ENCODE measurements at regions not wholly inside any gene's neighbourhood (a gene's known extent, or its start where the extent isn't known, plus 50 kb on each side); places are given as distances from the start of the nearest gene placed in this dataset.
"Not testable (repeated sequence)": the region's sequence is repeated elsewhere in the genome, so short reads cannot be mapped to it uniquely, and the experiment has no call there.

DNA sequence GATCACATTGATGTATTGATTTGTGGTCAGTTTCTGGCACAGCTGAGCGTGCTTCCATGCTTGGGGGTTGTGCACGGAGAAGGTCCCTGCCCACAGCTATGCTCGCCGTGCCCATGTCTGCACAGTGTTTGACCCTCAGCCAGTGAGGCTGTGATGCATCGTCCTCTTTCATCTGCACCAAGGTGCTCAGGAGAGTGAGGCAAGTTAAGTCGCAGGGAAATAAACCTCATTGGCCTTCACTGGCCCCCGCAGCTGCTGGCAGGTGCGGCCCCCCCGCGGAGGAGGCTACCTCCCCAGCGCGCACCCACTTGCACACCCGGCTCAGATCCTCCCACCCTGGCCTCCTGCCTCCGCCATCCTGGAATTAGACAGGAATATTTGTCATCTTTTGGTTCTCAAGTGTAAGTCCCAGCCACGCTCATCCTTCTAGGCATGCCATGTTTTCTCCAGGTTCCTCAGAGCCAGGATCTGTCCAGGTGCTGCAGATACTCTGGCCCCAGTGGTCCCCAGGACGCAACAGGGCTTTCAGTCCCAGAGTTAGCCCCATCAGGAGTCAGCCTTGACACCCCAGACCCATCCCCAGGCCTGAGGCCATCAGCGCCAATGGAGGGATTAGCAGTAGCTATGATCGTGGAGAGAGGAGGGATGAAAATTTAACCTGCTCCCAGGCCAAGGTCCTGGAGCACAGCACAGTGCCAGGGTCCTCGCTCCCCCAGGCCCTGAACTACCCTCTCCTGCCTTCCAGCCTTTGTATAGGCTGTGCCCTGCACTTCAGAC lies 93.7 kb downstream of the OAT start:
- intact Hi-C loops (cut with micrococcal nuclease), result no loop called here

DNA sequence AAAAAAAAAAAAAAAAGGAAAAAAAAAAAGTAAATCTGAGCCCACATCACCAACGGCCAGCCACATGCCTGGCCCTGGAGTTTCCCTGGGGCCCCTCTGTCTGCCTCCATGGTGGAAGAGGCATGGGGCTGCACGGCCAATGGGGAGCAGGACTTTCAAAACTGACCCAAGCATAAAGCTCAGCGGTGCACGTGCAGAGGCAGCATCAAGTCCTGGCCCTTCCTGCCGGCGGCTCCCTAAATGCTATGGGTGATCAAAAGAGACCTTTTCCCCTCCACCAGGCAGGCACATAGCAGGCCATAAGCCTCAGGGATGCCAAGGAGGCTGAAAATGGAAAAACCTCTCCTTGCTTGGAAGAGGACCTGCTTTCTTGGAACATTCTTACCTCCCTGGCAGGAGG lies 94.3 kb downstream of the OAT start:
- intact Hi-C loops (cut with micrococcal nuclease), result no loop called here

DNA sequence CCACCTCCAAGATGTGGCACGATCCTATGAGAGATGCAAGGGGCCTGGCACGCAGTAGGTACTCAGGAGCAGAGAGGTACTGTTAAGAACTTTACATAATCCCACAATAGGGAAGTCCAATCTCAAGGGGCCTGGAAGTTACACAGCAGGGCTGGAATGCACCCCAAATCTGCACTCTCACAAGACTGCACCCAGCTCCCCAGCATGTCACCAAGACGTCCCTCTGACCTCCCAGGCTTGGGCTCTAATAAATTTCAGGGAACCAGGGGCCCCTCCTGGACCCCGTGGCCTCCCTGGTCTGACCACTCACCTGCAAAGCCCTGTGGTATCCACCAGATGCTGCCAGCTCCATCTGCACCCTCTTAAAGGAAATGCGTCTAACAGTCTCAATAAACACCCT lies 94.9 kb downstream of the OAT start:
- intact Hi-C loops (cut with micrococcal nuclease), result no loop called here

DNA sequence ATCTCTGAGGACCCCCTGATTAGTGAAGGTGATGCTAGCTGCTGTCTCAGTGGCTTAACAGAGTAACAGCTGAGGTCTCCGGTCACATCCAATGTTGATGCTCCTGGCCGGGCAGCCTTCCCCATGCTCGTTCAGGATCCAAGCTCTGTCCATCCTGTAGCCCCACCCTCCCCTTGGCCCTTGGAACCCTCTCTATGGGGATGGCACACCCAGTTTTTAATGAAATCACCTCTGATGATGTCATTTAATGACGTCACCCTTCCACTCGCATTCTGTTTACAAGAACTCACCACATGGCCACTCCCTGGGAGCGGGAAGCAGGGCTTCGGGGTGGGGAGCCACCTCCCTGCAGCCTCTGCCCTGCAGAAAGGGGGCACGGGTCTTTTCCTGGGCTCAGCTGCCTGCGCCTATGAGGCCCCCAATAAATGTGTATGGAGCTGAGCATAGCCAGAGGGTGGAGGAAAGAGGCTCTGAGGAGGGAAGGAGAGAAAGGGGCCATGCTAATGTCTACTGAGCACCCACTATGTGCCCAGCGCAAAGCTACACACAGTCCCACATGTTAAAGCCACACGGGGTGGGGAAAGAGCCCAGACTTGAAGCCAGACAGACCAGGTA lies 95.5 kb downstream of the OAT start:
- intact Hi-C loops (cut with micrococcal nuclease), result no loop called here

DNA sequence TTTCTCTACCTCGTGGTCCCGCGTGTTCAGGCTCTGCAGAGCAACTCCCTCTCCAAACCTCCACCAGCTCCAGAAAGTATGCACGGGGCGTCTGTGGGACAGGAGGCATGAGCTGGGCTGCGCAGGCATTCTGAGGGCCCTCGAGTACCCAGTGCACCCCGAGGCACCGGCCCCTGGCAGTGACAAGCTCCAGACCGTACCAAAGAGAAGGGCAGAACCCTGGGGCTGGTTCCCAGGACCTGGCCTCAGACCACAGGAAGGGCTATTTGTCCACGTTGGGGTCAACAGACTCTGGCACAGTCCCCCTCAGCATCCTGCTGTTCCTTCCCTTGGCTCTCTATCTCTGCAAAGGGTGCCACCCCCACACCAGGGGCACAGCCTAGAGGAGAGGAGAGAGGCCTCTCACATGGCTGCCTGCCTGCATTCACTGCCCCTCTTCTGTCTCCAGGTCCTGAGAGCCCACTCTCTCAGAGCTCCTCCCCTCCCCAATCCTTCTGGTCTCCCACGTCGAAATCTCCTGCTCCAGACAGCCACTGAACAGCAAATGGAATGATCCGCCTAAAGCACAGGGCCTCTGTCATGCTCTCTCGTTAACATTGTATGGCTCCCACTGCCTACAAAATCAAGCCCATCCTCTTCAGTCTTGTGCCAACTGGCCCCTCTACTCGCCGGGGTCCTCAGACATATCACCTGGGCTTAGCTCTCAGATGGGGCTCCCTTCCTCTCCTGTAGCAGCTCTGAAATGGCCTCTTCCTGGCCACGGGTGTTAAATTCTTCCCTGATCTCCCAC lies 96.3 kb downstream of the OAT start:
- intact Hi-C loops (cut with micrococcal nuclease), result no loop called here

DNA sequence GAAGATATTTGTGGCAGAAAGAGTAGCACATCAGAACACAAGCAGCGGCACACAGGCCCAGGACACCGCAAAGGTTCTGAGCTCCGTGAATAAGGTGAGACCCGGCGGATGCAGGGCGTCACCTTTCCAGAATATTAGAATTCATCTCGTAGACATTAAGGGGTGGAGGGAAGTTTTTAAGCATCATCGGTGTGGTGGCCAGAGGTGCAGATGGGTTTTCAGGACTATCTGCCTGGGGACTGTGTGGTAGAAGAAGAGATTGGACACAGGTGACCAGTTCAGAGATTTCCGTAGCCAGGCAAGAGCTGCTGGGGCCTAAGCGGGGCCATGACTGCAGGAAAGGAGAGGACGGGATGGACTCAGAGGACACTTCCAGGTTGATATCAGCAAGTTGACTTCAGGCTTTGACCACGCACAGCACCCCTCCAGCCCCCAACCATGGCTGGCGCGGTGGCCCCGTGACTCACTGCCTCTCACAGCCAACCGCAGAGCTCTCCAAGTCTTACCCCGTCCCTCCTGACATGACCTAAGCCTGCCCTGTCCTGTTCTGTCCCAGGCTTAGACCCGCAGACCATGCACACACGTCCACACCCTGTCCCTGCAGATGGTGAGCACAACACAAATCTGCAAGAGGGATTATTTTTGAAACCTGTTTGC lies 97.2 kb downstream of the OAT start:
- intact Hi-C loops (cut with micrococcal nuclease), result no loop called here

DNA sequence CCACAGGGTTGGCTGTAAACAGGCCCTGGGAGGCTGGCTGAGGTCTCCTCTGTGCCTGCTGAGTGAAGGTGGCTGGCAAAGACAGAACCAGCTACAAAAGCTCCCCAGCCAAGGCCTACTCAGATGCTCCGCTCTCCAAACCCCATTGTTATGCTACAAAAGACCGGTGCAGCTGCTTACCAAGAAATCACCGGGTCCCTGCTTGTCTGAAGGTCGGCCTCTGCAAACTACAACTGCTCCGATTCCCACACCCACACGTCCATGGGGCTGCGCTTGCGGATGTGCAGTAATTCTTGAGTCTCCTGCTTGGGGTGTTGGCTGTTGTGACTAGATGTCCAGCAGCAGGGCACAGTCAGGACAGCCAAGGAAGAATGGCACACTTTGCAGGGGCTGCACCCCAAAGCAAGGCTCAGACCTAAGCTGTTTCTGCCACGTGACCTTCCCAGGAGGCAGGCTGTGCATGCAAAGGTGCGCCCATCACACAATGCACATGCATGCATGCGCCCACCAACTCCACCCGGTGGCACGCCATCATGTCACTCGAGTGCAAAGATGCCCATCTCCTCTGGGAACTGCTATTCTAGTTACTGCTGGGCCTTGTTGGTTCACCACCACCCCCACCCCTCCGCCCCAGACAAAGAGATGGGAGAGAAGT lies 97.8 kb downstream of the OAT start:
- intact Hi-C loops (cut with micrococcal nuclease), result no loop called here

DNA sequence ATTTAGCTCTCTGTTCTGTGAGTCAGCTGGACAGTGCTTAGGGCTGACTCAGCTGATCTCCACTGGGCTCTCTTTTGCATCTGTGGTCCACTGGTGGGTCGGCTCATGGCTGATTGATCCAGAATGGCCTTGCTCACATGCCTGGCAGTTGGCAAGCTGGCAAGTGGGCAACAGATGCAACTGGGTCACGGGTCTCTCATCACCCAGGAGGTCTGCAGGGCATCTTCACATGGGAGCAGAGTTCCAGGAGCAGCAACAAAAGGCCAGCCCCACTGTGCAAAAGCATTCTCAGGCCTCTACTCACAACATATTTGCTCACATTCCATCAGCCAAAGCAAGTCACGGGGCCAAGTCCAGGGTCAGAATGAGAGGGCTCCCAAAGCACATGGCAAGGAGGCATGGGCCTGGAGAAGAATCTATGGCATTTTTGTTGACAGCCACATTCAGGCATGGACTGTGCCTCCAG lies 98.8 kb downstream of the OAT start:
- intact Hi-C loops (cut with micrococcal nuclease), result no loop called here

DNA sequence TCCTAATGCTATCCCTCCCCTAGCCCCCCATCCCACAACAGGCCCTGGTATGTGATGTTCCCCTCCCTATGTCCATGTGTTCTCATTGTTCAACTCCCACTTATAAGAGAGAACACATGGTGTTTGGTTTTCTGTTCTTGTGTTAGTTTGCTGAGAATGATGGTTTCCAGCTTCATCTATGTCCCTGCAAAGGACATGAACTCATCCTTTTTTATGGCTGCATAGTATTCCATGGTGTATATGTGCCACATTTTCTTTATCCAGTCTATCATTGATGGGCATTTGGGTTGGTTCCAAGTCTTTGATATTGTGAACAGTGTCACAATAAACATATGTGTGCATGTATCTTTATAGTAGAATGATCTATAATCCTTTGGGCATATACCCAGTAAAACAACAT lies 99.2 kb downstream of the OAT start:
- intact Hi-C loops (cut with micrococcal nuclease), result not testable (repeated sequence)

DNA sequence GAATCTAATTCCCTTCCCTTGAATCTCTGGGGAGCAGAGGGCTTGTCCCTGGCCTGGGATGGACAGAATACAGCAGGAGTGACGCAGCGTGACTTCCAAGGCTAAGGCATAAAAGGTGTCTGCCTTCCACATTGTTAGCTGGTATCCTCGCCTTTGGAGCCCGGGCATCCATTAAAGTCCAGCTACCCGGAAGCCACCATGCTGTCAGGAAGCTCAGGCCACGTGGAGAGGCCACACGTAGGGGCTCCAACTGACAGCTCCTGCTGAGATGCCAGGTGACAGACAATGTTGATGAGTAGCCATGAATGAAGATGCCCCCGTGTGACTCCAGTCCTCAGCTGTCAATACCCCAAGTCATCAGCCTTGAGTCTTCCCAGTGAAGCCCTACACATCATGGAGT lies 99.9 kb downstream of the OAT start:
- intact Hi-C loops (cut with micrococcal nuclease), result no loop called here

DNA sequence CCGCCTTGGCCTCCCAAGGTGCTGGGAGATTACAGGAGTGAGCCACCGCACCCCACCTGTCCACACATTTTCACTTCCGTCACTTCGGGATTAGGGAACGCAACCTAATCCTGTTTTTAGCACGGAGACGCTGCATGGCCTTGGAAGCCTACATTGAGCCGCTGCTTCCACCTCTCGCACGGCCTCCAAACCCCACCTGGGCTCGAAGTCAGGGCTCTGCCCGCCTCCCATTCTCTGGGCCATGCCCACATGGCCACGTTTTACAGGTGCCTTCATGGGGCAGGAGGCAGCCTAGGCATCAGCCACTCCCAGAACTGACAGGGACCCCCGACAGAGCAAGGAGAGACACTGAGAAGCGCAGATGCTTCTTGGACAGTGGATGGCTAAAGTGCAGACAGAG lies 100.6 kb downstream of the OAT start:
- intact Hi-C loops (cut with micrococcal nuclease), result no loop called here

DNA sequence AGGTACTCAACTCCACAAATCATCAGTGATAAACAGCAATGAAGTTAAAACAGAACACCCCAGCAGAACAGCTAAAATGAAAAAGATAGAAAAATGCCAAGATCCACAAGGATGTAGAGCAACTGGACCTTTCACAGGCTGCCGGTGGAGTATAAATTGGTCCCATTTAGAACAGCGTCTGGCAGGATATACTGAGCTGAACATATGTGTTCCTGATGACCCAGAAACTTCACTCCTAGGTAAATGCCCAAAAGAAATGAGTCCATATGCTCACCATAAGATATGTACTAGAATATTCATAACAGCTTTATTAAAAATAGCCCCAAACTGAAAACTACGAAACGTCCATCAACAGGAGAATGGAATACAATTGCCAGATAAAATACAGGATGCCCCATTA lies 102.4 kb downstream of the OAT start:
- intact Hi-C loops (cut with micrococcal nuclease), result no loop called here

DNA sequence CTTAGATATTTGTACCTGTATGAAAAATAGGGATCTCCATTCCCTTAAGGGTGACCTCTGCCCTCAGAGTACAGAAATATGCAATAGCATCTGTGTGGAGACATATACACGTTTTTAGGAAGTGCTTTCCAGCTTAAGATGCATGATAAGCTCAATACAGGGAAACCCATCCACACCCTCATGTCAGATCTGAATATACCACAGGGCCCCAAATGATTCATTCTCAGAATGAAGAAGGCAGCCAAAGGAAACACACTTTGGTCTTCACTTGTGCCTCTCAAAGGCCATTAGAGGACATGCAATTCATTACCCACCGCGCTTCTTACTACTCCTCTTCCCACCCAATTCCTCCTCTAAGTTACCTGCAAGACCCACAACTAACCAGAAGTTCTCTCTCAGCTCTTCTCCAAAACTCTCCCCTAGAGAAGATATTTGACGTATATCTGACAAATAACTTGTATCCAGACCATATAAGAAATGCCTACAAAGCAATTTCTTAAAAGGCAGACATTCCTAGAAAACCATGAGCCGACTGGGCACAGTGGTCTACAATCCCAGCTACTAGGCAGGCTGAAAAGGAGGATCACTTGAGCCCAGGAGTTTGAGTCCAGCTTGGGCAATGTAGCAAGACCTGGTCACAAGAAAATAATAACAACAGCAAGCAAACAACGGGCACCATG lies 103.0 kb downstream of the OAT start:
- intact Hi-C loops (cut with micrococcal nuclease), result no loop called here

DNA sequence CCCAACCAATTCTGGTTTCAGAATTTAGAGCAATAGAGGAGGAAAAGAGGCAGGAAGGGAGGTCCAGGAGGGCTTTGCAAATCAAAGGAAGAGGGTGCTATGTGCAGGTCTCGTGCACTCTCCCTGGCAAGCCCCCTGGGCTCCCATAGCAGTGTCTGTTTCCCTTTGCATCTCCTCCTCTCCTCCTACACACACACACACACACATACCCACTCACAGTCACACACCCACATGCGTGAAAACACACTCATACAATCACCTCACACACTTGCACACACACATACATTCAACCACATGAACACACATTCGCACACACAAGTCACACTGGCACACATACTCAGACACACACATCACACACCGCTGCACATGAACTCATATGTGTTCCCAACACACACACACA lies 105.3 kb downstream of the OAT start:
- intact Hi-C loops (cut with micrococcal nuclease), result no loop called here

DNA sequence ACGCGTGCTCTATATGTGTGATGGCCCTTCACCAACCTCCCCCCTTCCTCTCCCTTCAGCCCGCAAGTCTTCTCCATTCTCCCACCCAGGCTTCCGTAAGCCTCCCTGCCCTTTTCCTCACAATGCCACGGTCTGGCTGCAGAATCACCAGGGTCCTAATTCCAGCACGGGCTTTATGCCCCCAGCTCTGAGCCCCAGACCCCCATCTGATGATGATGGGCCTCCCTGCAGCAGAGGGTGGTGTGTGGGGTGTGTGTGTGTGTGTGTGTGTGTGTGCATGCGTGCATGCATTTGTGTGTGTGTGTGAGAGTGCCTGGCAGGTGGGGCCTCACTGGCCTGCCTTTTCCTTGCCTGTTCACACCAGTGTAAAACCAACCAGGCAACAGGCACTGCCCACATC lies 109.9 kb downstream of the OAT start:
- intact Hi-C loops (cut with micrococcal nuclease), result no loop called here

DNA sequence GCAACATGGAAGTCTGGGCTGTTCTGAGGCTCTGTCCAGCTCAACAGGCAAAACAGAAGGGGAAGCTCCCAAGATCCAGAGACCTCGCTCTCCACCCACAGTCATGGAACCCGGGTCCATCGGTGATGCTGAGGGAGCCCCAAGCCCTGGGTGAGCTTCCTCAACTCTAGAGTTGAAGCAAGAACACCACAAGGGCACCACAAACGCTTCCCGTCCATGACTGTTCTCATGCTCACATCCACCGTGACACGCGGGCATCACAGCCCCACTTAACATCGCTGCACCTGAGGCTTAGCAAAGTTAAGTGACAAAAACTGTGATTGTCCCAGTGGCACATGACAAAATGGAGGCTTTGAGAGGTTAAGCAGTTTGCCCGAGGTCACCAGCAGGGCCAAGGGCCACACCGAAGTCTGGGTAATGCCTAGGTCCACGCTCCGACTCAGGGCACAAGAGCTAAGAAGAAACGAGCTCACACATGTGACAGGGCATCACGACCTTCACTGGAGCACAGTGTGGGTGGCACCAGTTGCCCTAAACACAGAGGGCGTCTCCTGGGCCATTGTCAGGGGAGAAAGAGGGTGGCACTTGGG lies 110.6 kb downstream of the OAT start:
- intact Hi-C loops (cut with micrococcal nuclease), result no loop called here

DNA sequence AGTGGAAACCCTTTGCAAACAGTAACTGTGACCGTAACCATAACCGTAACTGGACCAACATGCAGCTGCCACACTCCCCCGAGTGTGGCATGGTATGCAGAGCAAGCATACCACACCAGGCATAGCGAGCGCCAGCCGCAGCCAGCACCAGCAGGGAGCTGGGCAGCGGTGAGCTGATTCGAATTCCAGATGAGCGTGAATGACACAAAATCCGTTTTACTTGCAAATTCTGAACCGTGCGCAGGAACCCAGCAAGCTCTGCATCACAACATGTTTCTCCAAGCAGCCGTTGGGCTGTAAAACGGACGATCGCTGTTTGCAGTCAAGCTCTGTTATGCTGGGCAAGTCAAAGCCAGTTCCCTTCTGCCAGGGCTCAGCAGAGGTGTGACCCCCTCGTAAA lies 111.1 kb downstream of the OAT start:
- intact Hi-C loops (cut with micrococcal nuclease), result no loop called here

DNA sequence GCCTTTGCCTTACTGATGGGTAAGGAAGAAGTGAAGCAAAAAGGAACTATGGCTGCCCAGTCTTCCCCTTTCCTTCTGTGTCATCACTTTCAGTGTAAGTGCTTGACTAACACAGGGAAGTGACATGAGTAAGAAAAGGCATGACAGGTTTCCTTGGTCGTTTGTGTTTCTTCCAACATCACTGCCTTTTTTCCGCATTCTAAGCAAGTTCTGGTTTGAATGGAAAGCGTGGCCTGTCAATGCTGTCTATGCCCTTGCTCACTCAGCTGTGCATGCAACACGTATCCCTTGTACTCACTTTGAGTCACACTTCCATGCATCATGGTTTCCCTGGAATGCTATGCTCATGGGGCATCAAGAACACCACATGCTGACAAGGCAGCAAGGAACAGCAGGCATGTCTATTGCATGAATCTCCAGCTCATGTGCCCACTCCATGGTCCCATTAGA lies 111.8 kb downstream of the OAT start:
- intact Hi-C loops (cut with micrococcal nuclease), result no loop called here

DNA sequence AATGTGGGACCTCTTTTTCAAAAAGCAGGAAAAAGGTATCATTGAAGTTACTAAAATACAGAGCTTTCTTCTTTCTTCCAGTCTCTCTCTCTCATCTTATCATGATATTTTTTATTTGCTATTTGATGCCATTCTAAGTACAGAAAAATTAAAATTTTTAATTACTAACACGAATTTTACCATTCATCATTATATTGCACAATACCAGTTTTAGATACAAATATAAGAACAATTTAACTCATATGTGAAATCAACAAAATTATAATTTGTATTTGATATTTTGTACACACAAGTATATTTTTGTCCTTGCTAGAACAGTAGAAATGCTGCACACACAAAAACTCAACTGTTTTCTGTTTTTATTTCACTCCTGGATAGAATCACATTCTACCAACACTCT lies 112.2 kb downstream of the OAT start:
- intact Hi-C loops (cut with micrococcal nuclease), result no loop called here

DNA sequence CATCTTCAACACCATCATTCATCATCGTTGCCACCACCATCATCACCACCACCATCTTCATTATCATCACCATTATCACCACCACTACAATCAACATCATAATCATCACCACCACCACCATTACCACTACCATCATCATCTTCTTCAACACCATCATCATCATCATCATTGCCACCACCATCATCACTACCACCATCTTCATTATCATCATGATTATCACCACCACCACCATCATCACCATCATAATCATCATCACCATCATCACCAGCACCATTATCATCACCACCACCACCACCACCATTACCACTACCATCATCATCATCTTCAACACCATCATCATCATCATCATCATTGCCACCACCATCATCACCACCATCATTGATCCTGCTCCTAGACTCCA lies 112.7 kb downstream of the OAT start:
- intact Hi-C loops (cut with micrococcal nuclease), result no loop called here

All from T-helper 2 cell treated with Interferon-gamma antibody and Interleukin-4, amounts not matched to agents 100 ng/mL and 5 ng/mL, for 36 hours (primary cell).